Stimulated activated CD4-positive, alpha-beta T cell treated with anti-CD3 and anti-CD28 coated beads, TNF-alpha, amount 100 ng/mL, for 24 hours (primary cell): ENCODE measurements at regions not wholly inside any gene's neighbourhood (a gene's known extent, or its start where the extent isn't known, plus 50 kb on each side); places are given as distances from the start of the nearest gene placed in this dataset.
"Not testable (repeated sequence)": the region's sequence is repeated elsewhere in the genome, so short reads cannot be mapped to it uniquely, and the experiment has no call there.

Source experiments
- DNase-seq, 3 experiments: peaks; one replicate each; pipeline ENCODE4 v3.0.0-alpha.2; 2020; ENCODE audit warnings: low read depth in 3 of 3

GRCh38 chr13:76620036-76620435, 266.2 kb downstream of the KCTD12 start:
- no peak for DNase-seq

- no peak for DNase-seq
Measured at GRCh38 chr13:76619631-76620030, 266.6 kb downstream of the KCTD12 start.

- no peak for DNase-seq
Measured at GRCh38 chr13:76610819-76611415, 275.3 kb downstream of the KCTD12 start.

- DNase-seq, result no peak
Measured at GRCh38 chr13:76609643-76610042, 276.6 kb downstream of the KCTD12 start.

- no peak for DNase-seq
Measured at GRCh38 chr13:76607866-76608265, 278.3 kb downstream of the KCTD12 start.

- DNase-seq, result no peak
Measured at GRCh38 chr13:76600081-76600480, 286.1 kb downstream of the KCTD12 start.

- DNase-seq, result no peak
Measured at GRCh38 chr13:76597868-76598267, 288.3 kb downstream of the KCTD12 start.

GRCh38 chr13:76596216-76596615, 290.0 kb downstream of the KCTD12 start:
- no peak for DNase-seq

GRCh38 chr13:76594435-76594834, 291.8 kb downstream of the KCTD12 start:
- no peak for DNase-seq

- no peak for DNase-seq
Measured at GRCh38 chr13:76586842-76587241, 299.4 kb downstream of the KCTD12 start.

GRCh38 chr13:76579701-76580100, 306.5 kb downstream of the KCTD12 start:
- no peak for DNase-seq

GRCh38 chr13:76575634-76576033, 310.6 kb downstream of the KCTD12 start:
- DNase-seq, result not testable (repeated sequence)

GRCh38 chr13:76570510-76570971, 315.7 kb downstream of the KCTD12 start:
- no peak for DNase-seq

- no peak for DNase-seq
Measured at GRCh38 chr13:76556627-76557026, 329.6 kb downstream of the KCTD12 start.

- no peak for DNase-seq
Measured at GRCh38 chr13:76552807-76553206, 333.4 kb downstream of the KCTD12 start.

- DNase-seq, result no peak
Measured at GRCh38 chr13:76552041-76552772, 334.0 kb downstream of the KCTD12 start.

- no peak for DNase-seq
Measured at GRCh38 chr13:76542176-76542575, 344.0 kb downstream of the KCTD12 start.

GRCh38 chr13:76538004-76538403, 348.2 kb downstream of the KCTD12 start:
- DNase-seq, result no peak

GRCh38 chr13:76533251-76533650, 353.0 kb downstream of the KCTD12 start:
- DNase-seq, result no peak

- no peak for DNase-seq
Measured at GRCh38 chr13:76527041-76527440, 359.2 kb downstream of the KCTD12 start.

GRCh38 chr13:76523740-76524340, 362.4 kb downstream of the KCTD12 start:
- no peak for DNase-seq

- DNase-seq, result no peak
Measured at GRCh38 chr13:76522083-76522755, 364.0 kb downstream of the KCTD12 start.
